ENCODE measurements at regions not wholly inside any gene's neighbourhood (a gene's known extent, or its start where the extent isn't known, plus 50 kb on each side); places are given as distances from the start of the nearest gene placed in this dataset.

GRCh38 chr18:7415081-7415894, 151.8 kb upstream of the PTPRM start:
- no peak for ATAC-seq

GRCh38 chr18:7417727-7418126, 149.4 kb upstream of the PTPRM start:
- no peak for TF ChIP-seq ZNF70 (CRISPR knock-in tag; IDR thresholded peaks at IDR 0.05)
- no peak for TF ChIP-seq CREB5 (CRISPR knock-in tag; IDR thresholded peaks at IDR 0.05; ENCODE audit: low read depth)
- TF ChIP-seq ISL1 (CRISPR knock-in tag; IDR thresholded peaks at IDR 0.05) = no peak
- no peak for ATAC-seq

More at GRCh38 chr18:7415081-7415894, 151.8 kb upstream of the PTPRM start:
- no peak for TF ChIP-seq PPARA (CRISPR knock-in tag; IDR thresholded peaks at IDR 0.05; ENCODE audit: borderline replicate concordance)
- no peak for TF ChIP-seq ZC3H10 (CRISPR knock-in tag; IDR thresholded peaks at IDR 0.05)
- no peak for TF ChIP-seq ZNF8 (CRISPR knock-in tag; IDR thresholded peaks at IDR 0.05)
- TF ChIP-seq TOX (CRISPR knock-in tag; IDR thresholded peaks at IDR 0.05; ENCODE audit: borderline replicate concordance) = no peak
- TF ChIP-seq ISL1 (CRISPR knock-in tag; IDR thresholded peaks at IDR 0.05) = no peak
- TF ChIP-seq ZNF70 (CRISPR knock-in tag; IDR thresholded peaks at IDR 0.05) = no peak

GRCh38 chr18:7429831-7430230, 137.3 kb upstream of the PTPRM start:
- ATAC-seq = no peak
- TF ChIP-seq PPARA (CRISPR knock-in tag; IDR thresholded peaks at IDR 0.05; ENCODE audit: borderline replicate concordance) = no peak
- no peak for TF ChIP-seq SNAI2 (CRISPR knock-in tag; IDR thresholded peaks at IDR 0.05)
- TF ChIP-seq CREB5 (CRISPR knock-in tag; IDR thresholded peaks at IDR 0.05; ENCODE audit: low read depth) = no peak
- TF ChIP-seq CSDC2 (CRISPR knock-in tag; IDR thresholded peaks at IDR 0.05) = no peak
- TF ChIP-seq ZNF70 (CRISPR knock-in tag; IDR thresholded peaks at IDR 0.05) = no peak
- TF ChIP-seq OSR1 (CRISPR knock-in tag; IDR thresholded peaks at IDR 0.05) = no peak
- no peak for TF ChIP-seq ESRRG (CRISPR knock-in tag; IDR thresholded peaks at IDR 0.05)
- no peak for TF ChIP-seq POU6F1 (CRISPR knock-in tag; IDR thresholded peaks at IDR 0.05; ENCODE audit: borderline replicate concordance, low read depth)
- no peak for TF ChIP-seq CSRNP3 (CRISPR knock-in tag; IDR thresholded peaks at IDR 0.05)
- TF ChIP-seq PATZ1 (CRISPR knock-in tag; IDR thresholded peaks at IDR 0.05; ENCODE audit: borderline replicate concordance) = no peak
- TF ChIP-seq ZNF8 (CRISPR knock-in tag; IDR thresholded peaks at IDR 0.05) = no peak
- TF ChIP-seq BACH2 (CRISPR knock-in tag; IDR thresholded peaks at IDR 0.05; ENCODE audit: borderline replicate concordance) = no peak
- no peak for TF ChIP-seq TSHZ2 (CRISPR knock-in tag; IDR thresholded peaks at IDR 0.05)
- no peak for TF ChIP-seq ZFP3 (CRISPR knock-in tag; IDR thresholded peaks at IDR 0.05)
- TF ChIP-seq ZC3H10 (CRISPR knock-in tag; IDR thresholded peaks at IDR 0.05) = no peak

All from SK-N-SH treated with all-trans-retinoic acid at 6 μM for 48 hours (cell line).